K562 (cell line): ENCODE measurements at regions not wholly inside any gene's neighbourhood (a gene's known extent, or its start where the extent isn't known, plus 50 kb on each side); places are given as distances from the start of the nearest gene placed in this dataset.

Experiments used
- ATAC-seq: fragments of 200-7000 bp; cut with Tn5 transposase; 3 replicates; pipeline ENCODE4 v1.9.1; 2020; ENCODE audit warnings: moderate library complexity
- BruUV-seq: library from RNA; stranded (reverse); fragments of 400-500 nt; replicated peaks from 2 replicates; lab custom pipeline; 2021; lab: Mats Ljungman, UMichigan
- CTCF ChIA-PET: fragments of 300-600 bp; formaldehyde crosslinking; extraction: SDS; loops from one replicate; lab custom pipeline; 2021; ENCODE audit warnings: low intra/inter-chr PET ratio; lab: Yijun Ruan, JAX
- POLR2A ChIA-PET: fragments of 300-600, 350-650 bp; sonication (Branson Sonifier 250); formaldehyde crosslinking; extraction: SDS; loops from one replicate; lab custom pipeline; 2021; ENCODE audit warnings: antibody characterized with exemption, inconsistent platforms; lab: Yijun Ruan, JAX
- DNase-seq, 4 experiments: peaks; one replicate each; pipeline versions ENCODE4 v3.0.0 to v3.0.0-alpha.2; 2011 to 2018; ENCODE audit warnings: low spot score in 3 of 4, mixed read lengths in 3 of 4; ENCODE audit errors: extremely low read depth in 1 of 4
- FAIRE-seq: peaks from 2 replicates; lab custom pipeline; 2011; peaks lifted over from hg19 to GRCh38; lab: Jason Lieb, UNC
- H2AFZ ChIP-seq: 2 replicates; pipeline ENCODE4 v1.6.0; 2011; ENCODE audit warnings: low read depth, low read length, control low read depth, inconsistent platforms
- H3K27ac ChIP-seq: fragments of 200-600 bp; 3 replicates; pipeline ENCODE4 v1.8.0; 2011; ENCODE audit warnings: low read depth, mild to moderate bottlenecking, control low read depth, inconsistent platforms, low read length, moderate library complexity, mixed read lengths; ENCODE audit errors: extremely low read depth
- H3K27me3 ChIP-seq, 2 experiments: fragments of 300-600 bp in 1 of 2; 2 replicates in 1 of 2; 3 replicates in 1 of 2; pipeline versions ENCODE4 v1.6.0 to v1.8.0; 2011; ENCODE audit warnings: inconsistent platforms in 2 of 2, low read length in 2 of 2, mild to moderate bottlenecking in 1 of 2, mixed read lengths in 1 of 2, moderate library complexity in 1 of 2; ENCODE audit not compliant: control insufficient read depth in 2 of 2, insufficient read depth in 2 of 2
- H3K36me3 ChIP-seq: fragments of 300-600 bp; 3 replicates; pipeline ENCODE4 v1.8.0; 2011; ENCODE audit warnings: mild to moderate bottlenecking, low read length, inconsistent platforms; ENCODE audit not compliant: control insufficient read depth, insufficient read depth
- H3K4me1 ChIP-seq, 2 experiments: fragments of 200-600 bp in 1 of 2; replicated peaks in 1 of 2; 2 replicates in 1 of 2; 3 replicates in 1 of 2; pipeline versions ENCODE4 v1.5.1 to v1.8.0; 2011; ENCODE audit warnings: inconsistent platforms in 2 of 2, low read length in 2 of 2, mild to moderate bottlenecking in 1 of 2, mixed read lengths in 1 of 2, moderate library complexity in 1 of 2; ENCODE audit not compliant: control insufficient read depth in 2 of 2, insufficient read depth in 2 of 2
- H3K4me2 ChIP-seq: 2 replicates; pipeline ENCODE4 v1.6.1; 2011; ENCODE audit warnings: low read length, control low read depth, inconsistent platforms, mixed read lengths; ENCODE audit not compliant: insufficient read depth
- H3K4me3 ChIP-seq: fragments of 200-600 bp; sonication (generic), shearing (Covaris generic); 2 replicates; pipeline ENCODE4 v1.5.1; 2016; ENCODE audit warnings: control low read depth, inconsistent platforms
- H3K79me2 ChIP-seq: fragments of 200-600 bp; 3 replicates; pipeline ENCODE4 v1.8.0; 2011; ENCODE audit warnings: low read length, inconsistent platforms; ENCODE audit not compliant: control insufficient read depth, insufficient read depth
- H3K9ac ChIP-seq, 2 experiments: 2 replicates each; pipeline versions ENCODE4 v1.6.0 to v1.6.1; 2011; ENCODE audit warnings: low read depth in 2 of 2, low read length in 2 of 2, control low read depth in 1 of 2, inconsistent platforms in 1 of 2, mild to moderate bottlenecking in 1 of 2, mixed read lengths in 1 of 2; ENCODE audit not compliant: insufficient read depth in 1 of 2
- H3K9me1 ChIP-seq: one replicate; pipeline ENCODE4 v1.6.0; 2011; ENCODE audit warnings: inconsistent platforms, mild to moderate bottlenecking, low read length, moderate library complexity; ENCODE audit not compliant: control insufficient read depth, insufficient read depth
- H3K9me3 ChIP-seq: replicated peaks from 2 replicates; pipeline ENCODE4 v1.5.1; 2011; ENCODE audit warnings: low read depth, low read length, inconsistent platforms; ENCODE audit not compliant: control insufficient read depth, insufficient read depth
- H4K20me1 ChIP-seq: replicated peaks from 2 replicates; pipeline ENCODE4 v1.6.1; 2011; ENCODE audit warnings: low read length, inconsistent platforms, mixed read lengths; ENCODE audit not compliant: control insufficient read depth, insufficient read depth
- ADNP ChIP-seq: fragments of 200-800 bp; sonication (Bioruptor generic); IDR thresholded peaks from 2 replicates; pipeline ENCODE4 v1.6.1; 2016; ENCODE audit warnings: missing genetic modification characterization, missing compliant biosample characterization
- ATF1 ChIP-seq, 2 experiments: fragments of 450-650 bp in 1 of 2; IDR thresholded peaks; 2 replicates each; pipeline ENCODE4 v1.6.1; 2016; ENCODE audit warnings: missing compliant biosample characterization in 1 of 2, missing genetic modification characterization in 1 of 2
- CAMTA2 ChIP-seq: fragments of 250-450 bp; sonication (Bioruptor Pico); conservative IDR thresholded peaks from 2 replicates; pipeline ENCODE4 v1.5.1; 2022
- FOXP1 ChIP-seq: sonication (generic); formaldehyde crosslinking; IDR thresholded peaks from 2 replicates; pipeline ENCODE4 v1.8.0; 2022; ENCODE audit warnings: mild to moderate bottlenecking, missing genetic modification reagents
- HDAC2 ChIP-seq: fragments of 450-650 bp; IDR thresholded peaks from 2 replicates; pipeline ENCODE4 v1.6.1; 2016; ENCODE audit warnings: mild to moderate bottlenecking
- HIVEP1 ChIP-seq: fragments of 250-450 bp; sonication (Bioruptor Pico); IDR thresholded peaks from 2 replicates; pipeline ENCODE4 v1.4.0; 2020; ENCODE audit warnings: mild to moderate bottlenecking
- HNRNPLL ChIP-seq: fragments of 200-400 bp; formaldehyde crosslinking; IDR thresholded peaks from 2 replicates; pipeline ENCODE4 v1.6.1; 2017; ENCODE audit warnings: low read length, low read depth, mild to moderate bottlenecking; ENCODE audit not compliant: poor library complexity, severe bottlenecking
- KDM5B ChIP-seq: fragments of 200-600 bp; sonication (generic); IDR thresholded peaks from 2 replicates; pipeline ENCODE4 v1.6.1; 2012; ENCODE audit warnings: low read depth, mild to moderate bottlenecking, moderate library complexity, low read length, control low read depth, inconsistent platforms; ENCODE audit not compliant: insufficient replicate concordance
- KLF6 ChIP-seq: fragments of 250-450 bp; sonication (Bioruptor Pico); IDR thresholded peaks from 2 replicates; pipeline ENCODE4 v1.4.0; 2020; ENCODE audit warnings: mild to moderate bottlenecking, moderate library complexity, borderline replicate concordance
- NEUROD1 ChIP-seq: fragments of 150-350 bp; IDR thresholded peaks from 2 replicates; pipeline ENCODE4 v1.6.1; 2014; ENCODE audit warnings: borderline replicate concordance, low read length, low read depth; ENCODE audit not compliant: partially characterized antibody
- POLR2H ChIP-seq: IDR thresholded peaks from 2 replicates; pipeline ENCODE4 v1.6.1; 2016; ENCODE audit warnings: missing genetic modification characterization, low read depth, mild to moderate bottlenecking, control low read depth, missing compliant biosample characterization, moderate library complexity
- RBM14 ChIP-seq: fragments of 200-400 bp; formaldehyde crosslinking; IDR thresholded peaks from 2 replicates; pipeline ENCODE4 v1.6.1; 2018; ENCODE audit warnings: low read depth, mild to moderate bottlenecking, low read length, moderate library complexity, borderline replicate concordance; ENCODE audit not compliant: insufficient read depth
- TCF7L2 ChIP-seq: fragments of 150-350 bp; IDR thresholded peaks from 2 replicates; pipeline ENCODE4 v1.6.1; 2016; ENCODE audit warnings: low read depth, mild to moderate bottlenecking, low read length, moderate library complexity
- WGBS: fragments of 100-300 bp; shearing (Covaris generic); methylation state at CpG from one replicate; pipeline ENCODE4 v1.1.6; 2016; ENCODE audit warnings: low coverage, mixed read lengths; ENCODE audit not compliant: insufficient coverage; ENCODE audit errors: missing lambda C conversion rate; 5-methylcytosine and 5-hydroxymethylcytosine counted together
- in situ Hi-C: fragments of 300-500 bp; cut with MboI; formaldehyde crosslinking; loops from 4 replicates; pipeline ENCODE4 v1.15.0; 2018; ENCODE audit warnings: inconsistent platforms, mixed read lengths
- intact Hi-C: fragments of 100-400 bp; cut with micrococcal nuclease; formaldehyde crosslinking; loops from 2 replicates; pipeline ENCODE4 v1.14.2; 2022
- TF ChIP-seq, protein P1 (sequence below): sonication (generic); formaldehyde crosslinking; IDR thresholded peaks from 2 replicates; pipeline ENCODE4 v1.8.1; 2023; ENCODE audit warnings: mild to moderate bottlenecking, missing genetic modification reagents
- TF ChIP-seq, protein P2 (sequence below): fragments of 250-450 bp; sonication (Bioruptor Pico); IDR thresholded peaks from 2 replicates; pipeline ENCODE4 v1.5.0; 2021
- TF ChIP-seq, protein P3 (sequence below), 2 experiments: fragments of 250-450 bp in 1 of 2; fragments of 450-650 bp in 1 of 2; sonication (Bioruptor Pico) in 1 of 2; IDR thresholded peaks; 2 replicates each; pipeline versions ENCODE4 v1.6.1 to v1.8.0; 2016 to 2021; ENCODE audit warnings: mild to moderate bottlenecking in 2 of 2, moderate library complexity in 2 of 2, missing compliant biosample characterization in 1 of 2, missing genetic modification characterization in 1 of 2

DNA sequence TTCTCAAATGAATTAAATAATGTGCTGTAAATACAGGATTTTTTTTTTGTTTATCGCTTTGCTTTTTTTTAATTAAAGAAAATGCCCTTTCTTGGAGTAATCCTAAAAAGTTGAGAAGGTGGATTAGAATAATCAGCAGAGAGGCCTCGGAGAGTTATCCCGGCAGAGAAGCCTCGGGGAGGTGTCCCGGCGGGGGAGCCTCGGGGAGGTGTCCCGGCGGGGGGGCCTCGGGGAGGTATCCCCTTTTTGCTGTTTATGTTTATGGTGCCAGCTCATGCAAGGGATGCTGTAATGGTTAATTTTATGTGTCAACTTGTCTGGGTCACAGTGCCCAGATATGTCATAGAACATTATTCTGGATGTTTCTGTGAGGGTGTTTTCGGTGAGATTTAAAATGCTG lies 263.0 kb upstream of the TRIB2 start:
- ChIA-PET CTCF (no interaction called here), POLR2A (no interaction called here)
- Histone ChIP-seq H3K27me3 (no peaks in the 10 kb centered on the region), H3K9me3 (0 out of 2 replicates have a peak, but pooled peaks cover 2% of the 10 kb centered on the region), H3K9me1 (no peaks in the 10 kb centered on the region), H3K79me2 (no peaks in the 10 kb centered on the region), H3K36me3 (no peaks in the 10 kb centered on the region), H4K20me1 (no peaks in the 10 kb centered on the region), H3K27ac (no peak overlapping the region), H3K9ac (no peak overlapping the region), H3K4me1 (peaks cover 15 to 49% of the 10 kb centered on the region in 2 experiments; a peak in 4 of 5 replicates), H3K4me3 (no peak overlapping the region), H2AFZ (no peak overlapping the region), H3K4me2 (no peak overlapping the region)
- no peak for DNase-seq
- no peak for FAIRE-seq
- WGBS: 96% methylated on average over 10 of the region's 11 CpGs
- TF ChIP-seq CAMTA2 (CRISPR knock-in tag): no peak
- no peak for TF ChIP-seq KDM5B
- no peak for TF ChIP-seq POLR2H (tag)
- TF ChIP-seq HDAC2: no peak
- no peak for TF ChIP-seq KLF6 (CRISPR knock-in tag)
- TF ChIP-seq, protein P1, sequence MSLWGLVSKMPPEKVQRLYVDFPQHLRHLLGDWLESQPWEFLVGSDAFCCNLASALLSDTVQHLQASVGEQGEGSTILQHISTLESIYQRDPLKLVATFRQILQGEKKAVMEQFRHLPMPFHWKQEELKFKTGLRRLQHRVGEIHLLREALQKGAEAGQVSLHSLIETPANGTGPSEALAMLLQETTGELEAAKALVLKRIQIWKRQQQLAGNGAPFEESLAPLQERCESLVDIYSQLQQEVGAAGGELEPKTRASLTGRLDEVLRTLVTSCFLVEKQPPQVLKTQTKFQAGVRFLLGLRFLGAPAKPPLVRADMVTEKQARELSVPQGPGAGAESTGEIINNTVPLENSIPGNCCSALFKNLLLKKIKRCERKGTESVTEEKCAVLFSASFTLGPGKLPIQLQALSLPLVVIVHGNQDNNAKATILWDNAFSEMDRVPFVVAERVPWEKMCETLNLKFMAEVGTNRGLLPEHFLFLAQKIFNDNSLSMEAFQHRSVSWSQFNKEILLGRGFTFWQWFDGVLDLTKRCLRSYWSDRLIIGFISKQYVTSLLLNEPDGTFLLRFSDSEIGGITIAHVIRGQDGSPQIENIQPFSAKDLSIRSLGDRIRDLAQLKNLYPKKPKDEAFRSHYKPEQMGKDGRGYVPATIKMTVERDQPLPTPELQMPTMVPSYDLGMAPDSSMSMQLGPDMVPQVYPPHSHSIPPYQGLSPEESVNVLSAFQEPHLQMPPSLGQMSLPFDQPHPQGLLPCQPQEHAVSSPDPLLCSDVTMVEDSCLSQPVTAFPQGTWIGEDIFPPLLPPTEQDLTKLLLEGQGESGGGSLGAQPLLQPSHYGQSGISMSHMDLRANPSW (CRISPR knock-in tag): no peak
- TF ChIP-seq, protein P2, sequence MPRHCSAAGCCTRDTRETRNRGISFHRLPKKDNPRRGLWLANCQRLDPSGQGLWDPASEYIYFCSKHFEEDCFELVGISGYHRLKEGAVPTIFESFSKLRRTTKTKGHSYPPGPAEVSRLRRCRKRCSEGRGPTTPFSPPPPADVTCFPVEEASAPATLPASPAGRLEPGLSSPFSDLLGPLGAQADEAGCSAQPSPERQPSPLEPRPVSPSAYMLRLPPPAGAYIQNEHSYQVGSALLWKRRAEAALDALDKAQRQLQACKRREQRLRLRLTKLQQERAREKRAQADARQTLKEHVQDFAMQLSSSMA (CRISPR knock-in tag): no peak
- no peak for TF ChIP-seq TCF7L2
- TF ChIP-seq NEUROD1: no peak
- TF ChIP-seq HIVEP1 (CRISPR knock-in tag): no peak
- TF ChIP-seq ADNP (tag): no peak
- no peak for TF ChIP-seq RBM14
- TF ChIP-seq, protein P3, sequence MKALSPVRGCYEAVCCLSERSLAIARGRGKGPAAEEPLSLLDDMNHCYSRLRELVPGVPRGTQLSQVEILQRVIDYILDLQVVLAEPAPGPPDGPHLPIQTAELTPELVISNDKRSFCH (CRISPR knock-in tag; IDR thresholded peaks at IDR 0.05): no peak
- TF ChIP-seq, protein P3 (tag; IDR thresholded peaks at IDR 0.05): no peak
- no peak for TF ChIP-seq FOXP1 (CRISPR knock-in tag)
- no peak for TF ChIP-seq ATF1 (CRISPR knock-in tag; IDR thresholded peaks at IDR 0.05)
- no peak for TF ChIP-seq ATF1 (tag; IDR thresholded peaks at IDR 0.05)
- no peak for TF ChIP-seq HNRNPLL
- no peak for ATAC-seq
- in situ Hi-C loops: no loop called here
- intact Hi-C loops: loop anchor here (2.0 kb wide), 1 partner anchor 61 kb away; no protein-coding TSS in a partner anchor
- BruUV-seq: no TSS peak
